AG04449 (cell line): ENCODE measurements at regions not wholly inside any gene's neighbourhood (a gene's known extent, or its start where the extent isn't known, plus 50 kb on each side); places are given as distances from the start of the nearest gene placed in this dataset.

Experiments
- CTCF ChIA-PET: fragments of 350-600 bp; formaldehyde crosslinking; extraction: SDS; loops from one replicate; lab custom pipeline; 2021; ENCODE audit warnings: antibody characterized with exemption; lab: Yijun Ruan, JAX
- POLR2A ChIA-PET: fragments of 400-600, 350-600 bp; formaldehyde crosslinking; extraction: SDS; loops from one replicate; lab custom pipeline; 2020; ENCODE audit warnings: antibody characterized with exemption, inconsistent platforms; lab: Yijun Ruan, JAX
- DNase-seq: peaks from one replicate; pipeline ENCODE4 v3.0.0-alpha.2; 2010; ENCODE audit warnings: low read depth, low spot score
- H3K4me3 ChIP-seq: 2 replicates; pipeline ENCODE4 v1.5.1; 2011; ENCODE audit warnings: low read depth, mild to moderate bottlenecking, control low read depth, low read length
- TF ChIP-seq, protein P1 (sequence below): IDR thresholded peaks from one replicate; pipeline ENCODE4 v1.5.1; 2011; ENCODE audit warnings: mild to moderate bottlenecking, moderate library complexity, low read length, control low read depth, inconsistent platforms; ENCODE audit not compliant: insufficient read depth; ENCODE audit errors: missing control alignments

DNA sequence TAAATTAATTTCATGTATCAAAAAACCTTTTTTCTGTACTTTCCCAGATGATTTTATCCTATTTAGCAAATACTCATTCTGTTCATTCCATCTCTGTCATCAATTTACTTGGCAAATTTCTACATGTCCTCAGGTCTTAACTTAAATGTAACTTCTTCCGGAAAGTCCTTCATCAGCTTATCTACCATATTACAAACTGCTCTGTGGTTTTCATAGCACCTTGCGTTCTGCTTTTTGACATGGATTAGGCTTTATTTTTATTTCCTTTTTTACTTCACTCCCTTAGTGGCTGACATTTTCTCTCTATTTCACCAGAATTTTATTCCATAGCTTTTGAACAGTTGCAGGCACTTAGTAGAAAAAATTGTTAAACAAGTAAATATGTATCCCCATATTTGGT is 1040.8 kb downstream of the TAF11L14 start:
- no peak overlapping the region for H3K4me3 ChIP-seq
- ChIA-PET POLR2A (no interaction called here), CTCF (no interaction called here)

GRCh38 chr5:18686253-18686652 is 1052.0 kb downstream of the TAF11L14 start:
- ChIA-PET POLR2A (no interaction called here), CTCF (no interaction called here)
- TF ChIP-seq, protein P1, sequence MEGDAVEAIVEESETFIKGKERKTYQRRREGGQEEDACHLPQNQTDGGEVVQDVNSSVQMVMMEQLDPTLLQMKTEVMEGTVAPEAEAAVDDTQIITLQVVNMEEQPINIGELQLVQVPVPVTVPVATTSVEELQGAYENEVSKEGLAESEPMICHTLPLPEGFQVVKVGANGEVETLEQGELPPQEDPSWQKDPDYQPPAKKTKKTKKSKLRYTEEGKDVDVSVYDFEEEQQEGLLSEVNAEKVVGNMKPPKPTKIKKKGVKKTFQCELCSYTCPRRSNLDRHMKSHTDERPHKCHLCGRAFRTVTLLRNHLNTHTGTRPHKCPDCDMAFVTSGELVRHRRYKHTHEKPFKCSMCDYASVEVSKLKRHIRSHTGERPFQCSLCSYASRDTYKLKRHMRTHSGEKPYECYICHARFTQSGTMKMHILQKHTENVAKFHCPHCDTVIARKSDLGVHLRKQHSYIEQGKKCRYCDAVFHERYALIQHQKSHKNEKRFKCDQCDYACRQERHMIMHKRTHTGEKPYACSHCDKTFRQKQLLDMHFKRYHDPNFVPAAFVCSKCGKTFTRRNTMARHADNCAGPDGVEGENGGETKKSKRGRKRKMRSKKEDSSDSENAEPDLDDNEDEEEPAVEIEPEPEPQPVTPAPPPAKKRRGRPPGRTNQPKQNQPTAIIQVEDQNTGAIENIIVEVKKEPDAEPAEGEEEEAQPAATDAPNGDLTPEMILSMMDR: no peak
- no peak for DNase-seq
- no peak overlapping the region for H3K4me3 ChIP-seq

More for the DNA sequence above, 1040.8 kb downstream of the TAF11L14 start:
- DNase-seq: no peak
- TF ChIP-seq, protein P1: no peak

- TF ChIP-seq, protein P1: no peak
- H3K4me3 ChIP-seq: no peak overlapping the region
- ChIA-PET CTCF (no interaction called here), POLR2A (no interaction called here)
- DNase-seq: no peak
Observed at GRCh38 chr5:18687429-18687828, 1053.2 kb downstream of the TAF11L14 start.

- no peak overlapping the region for H3K4me3 ChIP-seq
- no peak for DNase-seq
- ChIA-PET CTCF (interaction anchor here (1.3 kb wide), 1 partner anchor 9 kb away, joined by 5 read pairs; no protein-coding TSS in a partner anchor), POLR2A (no interaction called here)
- TF ChIP-seq, protein P1: no peak
Observed at GRCh38 chr5:18699681-18700080, 1065.4 kb downstream of the TAF11L14 start.

DNA sequence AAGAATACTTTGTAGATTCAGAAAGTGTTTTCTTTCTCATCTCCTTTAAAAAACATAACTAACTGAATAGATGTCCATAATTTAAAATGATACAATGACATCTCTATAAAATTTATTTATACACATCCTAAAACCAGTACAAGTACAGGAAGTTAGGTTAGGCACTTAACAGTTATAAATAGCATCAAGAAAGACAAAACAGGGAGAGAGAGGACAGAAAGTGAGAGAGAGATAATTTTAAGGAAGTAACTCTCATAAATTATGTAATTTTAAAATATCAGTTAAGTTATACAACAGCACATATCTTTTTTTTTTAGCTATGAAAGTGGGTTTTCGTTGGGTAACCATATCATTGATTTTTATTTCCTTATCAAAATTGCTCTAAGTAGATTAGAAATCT is 1068.6 kb downstream of the TAF11L14 start:
- TF ChIP-seq, protein P1: no peak
- DNase-seq: no peak
- POLR2A ChIA-PET: no interaction called here
- CTCF ChIA-PET: no interaction called here
- no peak overlapping the region for H3K4me3 ChIP-seq

DNA sequence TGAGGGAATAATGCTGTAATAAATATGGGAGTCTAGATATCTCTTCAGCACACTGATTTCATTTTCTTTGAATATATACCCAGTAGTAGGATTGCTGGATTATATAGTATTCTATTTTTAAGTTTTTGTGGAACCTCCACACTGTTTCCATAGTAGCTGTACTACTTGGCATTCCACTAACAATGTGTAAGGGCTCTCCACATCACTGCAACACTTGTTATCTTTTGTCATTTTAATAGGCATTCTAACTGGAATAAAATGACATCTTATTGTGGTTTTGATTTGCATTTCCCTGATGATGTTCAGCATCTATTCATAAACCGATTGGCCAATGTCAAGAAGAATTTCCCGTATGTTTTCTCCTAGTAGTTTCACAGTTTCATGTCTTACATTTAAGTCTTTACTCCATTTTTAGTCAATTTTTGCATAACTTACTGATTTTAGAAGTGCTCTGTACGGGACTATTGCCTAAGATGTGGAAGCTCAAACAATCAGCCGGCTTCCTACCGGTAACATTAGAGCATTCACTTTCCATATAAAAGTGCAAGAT is 1078.8 kb downstream of the TAF11L14 start:
- ChIA-PET POLR2A (no interaction called here), CTCF (no interaction called here)
- no peak for DNase-seq
- TF ChIP-seq, protein P1: no peak
- H3K4me3 ChIP-seq: no peak overlapping the region
